ENCODE measurements at regions not wholly inside any gene's neighbourhood (a gene's known extent, or its start where the extent isn't known, plus 50 kb on each side); places are given as distances from the start of the nearest gene placed in this dataset.
"Not testable (repeated sequence)": the region's sequence is repeated elsewhere in the genome, so short reads cannot be mapped to it uniquely, and the experiment has no call there.

DNA sequence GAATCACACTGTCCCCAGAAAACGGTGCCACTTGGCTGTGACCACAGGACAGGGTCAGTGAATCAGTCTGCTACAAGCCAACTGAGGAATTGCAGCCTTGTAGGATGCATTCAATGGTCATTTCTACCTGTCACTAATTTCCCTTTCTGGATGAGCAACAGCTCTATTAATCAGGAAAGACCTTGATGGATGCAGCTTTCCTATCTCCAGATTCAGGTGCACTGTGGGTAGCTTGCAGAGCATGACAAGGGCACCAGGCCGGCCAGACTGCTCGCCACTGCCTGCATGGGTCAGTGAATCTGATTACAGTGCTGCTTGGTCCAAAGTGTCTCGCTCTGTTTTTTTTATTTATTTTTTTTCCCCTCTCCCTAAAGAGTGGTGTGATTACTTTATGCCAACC is 506.8 kb upstream of the AUTS2 start:
- DNase-seq (ENCODE audit: low spot score), result no peak

- DNase-seq (ENCODE audit: low spot score), result no peak
Observed at GRCh38 chr7:69095127-69095526, 503.1 kb upstream of the AUTS2 start.

DNA sequence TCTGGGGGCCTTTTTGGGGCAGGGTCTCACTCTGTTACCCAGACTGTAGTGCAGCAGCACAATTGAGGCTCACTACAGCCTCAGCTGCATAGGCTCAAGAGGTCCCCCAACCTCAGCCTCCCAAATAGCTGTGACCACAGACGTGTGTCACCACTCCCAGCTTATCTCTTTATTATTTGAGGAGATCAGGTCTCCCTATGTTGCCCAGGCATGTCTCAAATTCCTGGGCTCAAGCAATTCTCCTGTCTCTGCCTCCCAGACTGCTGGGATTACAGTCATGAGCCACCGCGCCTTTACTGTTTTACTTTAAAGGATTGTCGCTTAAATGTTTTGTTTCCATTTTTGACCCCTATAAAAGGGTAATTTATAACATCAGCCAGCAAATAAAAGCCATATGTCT is 502.6 kb upstream of the AUTS2 start:
- no peak for DNase-seq (ENCODE audit: low spot score)

DNA sequence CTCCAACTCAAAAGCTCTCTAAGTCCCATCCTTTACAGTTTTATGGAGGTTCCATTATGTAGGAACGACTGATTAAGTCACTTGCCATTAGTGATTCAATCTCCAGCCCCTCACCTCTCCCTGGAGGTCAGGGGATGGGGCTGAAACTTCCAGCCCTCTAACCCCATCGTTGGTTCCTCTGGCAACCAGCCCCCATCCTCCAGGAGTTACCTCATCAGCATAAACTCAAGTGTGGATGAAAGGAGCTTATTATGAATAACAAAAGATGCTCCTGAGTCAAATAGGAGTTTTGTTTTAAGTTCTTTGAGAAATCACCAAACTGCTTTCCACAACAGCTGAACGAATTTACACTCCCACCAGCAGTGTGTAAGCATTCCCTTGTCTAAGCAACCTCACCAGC is 494.3 kb upstream of the AUTS2 start:
- no peak for DNase-seq (ENCODE audit: low spot score)

- DNase-seq (ENCODE audit: low spot score), result no peak
Observed at GRCh38 chr7:69105092-69105491, 493.2 kb upstream of the AUTS2 start.

GRCh38 chr7:69105981-69106380 is 492.3 kb upstream of the AUTS2 start:
- DNase-seq (ENCODE audit: low spot score), result no peak

DNA sequence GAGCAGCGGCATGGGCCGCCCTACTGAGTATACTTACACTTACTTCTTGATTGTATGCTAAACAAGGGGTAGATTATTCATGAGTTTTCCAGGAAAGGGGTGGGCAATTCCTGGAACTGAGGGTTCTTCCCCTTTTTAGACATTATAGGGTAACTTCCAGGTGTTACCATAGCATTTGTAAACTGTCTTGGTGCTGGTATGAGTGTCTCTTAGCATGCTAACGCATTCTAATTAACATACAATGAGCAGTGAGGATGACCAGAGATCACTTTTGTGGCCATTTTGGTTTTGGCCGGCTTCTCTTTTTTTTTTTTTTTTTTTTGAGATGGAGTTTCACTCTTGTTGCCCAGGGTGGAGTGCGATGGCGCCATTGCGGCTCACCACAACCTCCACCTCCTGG is 491.8 kb upstream of the AUTS2 start:
- DNase-seq (ENCODE audit: low spot score), result not testable (repeated sequence)

DNA sequence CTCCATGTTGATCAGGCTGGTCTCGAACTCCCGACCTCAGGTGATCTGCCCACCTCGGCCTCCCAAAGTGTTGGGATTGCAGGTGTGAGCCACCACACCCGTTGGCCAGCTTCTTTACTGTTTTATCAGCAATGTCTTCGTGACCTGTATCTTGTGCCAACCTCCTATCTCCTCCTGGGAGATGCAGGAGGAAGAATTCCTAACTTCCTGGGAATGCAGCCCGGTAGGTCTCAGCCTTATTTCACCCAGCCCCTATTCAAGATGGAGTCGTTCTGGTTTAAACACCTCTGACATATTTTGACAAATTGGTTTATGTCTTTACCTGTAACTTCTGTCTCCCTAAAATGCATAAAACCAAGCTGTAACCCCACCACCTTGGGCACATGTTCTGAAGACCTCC is 491.3 kb upstream of the AUTS2 start:
- not testable (repeated sequence) for DNase-seq (ENCODE audit: low spot score)

DNA sequence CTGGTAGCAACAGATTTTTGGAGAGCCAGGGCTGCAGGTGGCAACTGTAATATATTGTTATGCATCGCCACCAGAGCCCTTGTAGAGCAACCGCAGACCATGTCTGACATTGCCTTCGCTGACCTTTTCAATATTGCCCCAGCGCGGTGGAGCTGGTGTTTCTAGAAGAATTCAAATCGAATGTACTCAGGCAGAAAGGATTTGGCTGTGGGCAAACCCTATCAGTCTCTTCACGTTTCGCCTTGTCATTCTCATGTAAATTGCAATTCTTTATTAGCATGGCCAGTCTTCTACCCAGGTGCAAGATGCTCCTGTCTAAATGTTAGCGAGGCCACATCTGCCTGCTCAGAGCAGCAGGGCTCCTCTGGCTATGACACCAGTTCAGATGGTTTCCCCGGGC is 490.2 kb upstream of the AUTS2 start:
- no peak for DNase-seq (ENCODE audit: low spot score)

DNA sequence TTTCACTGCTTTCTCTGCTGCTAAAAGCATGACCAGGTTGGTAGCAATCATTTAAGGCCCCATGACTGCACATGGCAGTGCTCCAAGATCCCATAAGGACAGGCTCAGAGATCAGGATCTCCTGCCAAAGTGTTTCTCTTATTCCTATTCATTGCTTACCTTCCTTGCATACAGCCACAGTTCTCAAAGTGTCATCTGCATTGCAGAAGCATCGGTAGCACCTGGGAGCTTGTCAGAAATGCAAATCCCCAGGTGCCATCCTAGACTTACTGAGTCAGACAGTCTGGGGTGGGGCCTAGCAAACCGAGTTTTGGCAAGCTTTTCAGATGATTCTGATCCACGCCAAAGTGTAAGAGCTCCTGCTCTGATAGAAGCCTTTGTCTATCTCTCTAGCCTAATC is 489.0 kb upstream of the AUTS2 start:
- DNase-seq (ENCODE audit: low spot score), result no peak

DNA sequence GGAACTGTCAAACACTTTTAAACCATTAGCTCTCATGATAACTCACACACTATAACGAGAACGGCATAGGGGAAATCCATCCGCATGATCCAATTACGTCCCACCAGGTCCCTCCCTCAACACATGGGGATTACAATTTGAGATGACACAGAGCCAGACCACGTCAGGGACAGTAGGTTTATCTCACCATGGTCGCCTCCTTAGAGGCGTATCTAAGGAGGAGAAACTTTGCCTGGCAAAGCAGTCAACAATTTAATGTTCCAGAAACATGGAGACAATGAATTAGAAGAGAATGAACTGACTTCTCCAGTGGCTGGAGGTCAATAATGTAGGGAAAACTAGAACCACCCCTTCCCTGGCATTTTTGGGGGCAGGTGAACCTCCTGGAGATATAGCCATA is 488.4 kb upstream of the AUTS2 start:
- no peak for DNase-seq (ENCODE audit: low spot score)

DNA sequence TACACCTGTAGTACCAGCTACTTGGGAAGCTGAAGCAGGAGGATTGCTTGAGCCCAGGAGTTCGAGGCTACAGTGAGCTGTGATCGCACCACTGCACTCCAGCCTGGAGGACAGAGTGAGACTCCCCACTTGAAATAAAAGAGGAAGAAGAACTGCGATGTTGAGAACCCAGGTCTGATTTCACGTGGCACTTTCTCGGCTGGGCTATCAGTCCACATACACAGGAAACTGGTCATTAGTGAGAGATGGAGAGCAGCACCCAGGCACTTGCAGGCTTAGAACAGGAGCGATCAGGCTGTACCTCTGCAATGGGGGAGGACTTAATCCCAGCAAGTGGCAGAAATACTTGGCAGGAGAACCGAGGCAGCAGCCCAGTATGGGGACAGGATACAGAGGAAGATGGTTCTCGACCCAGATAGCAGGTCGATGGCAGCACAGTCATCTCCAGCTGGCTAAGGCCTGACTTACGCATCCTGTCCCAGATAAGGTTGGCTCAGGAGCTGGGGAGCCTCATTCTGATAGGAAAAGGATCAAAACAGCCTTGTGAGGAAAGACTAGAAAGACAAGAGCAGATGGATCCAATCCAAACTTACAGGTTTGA is 487.7 kb upstream of the AUTS2 start:
- DNase-seq (ENCODE audit: low spot score), result no peak

GRCh38 chr7:69114374-69114773 is 483.9 kb upstream of the AUTS2 start:
- DNase-seq (ENCODE audit: low spot score), result no peak

DNA sequence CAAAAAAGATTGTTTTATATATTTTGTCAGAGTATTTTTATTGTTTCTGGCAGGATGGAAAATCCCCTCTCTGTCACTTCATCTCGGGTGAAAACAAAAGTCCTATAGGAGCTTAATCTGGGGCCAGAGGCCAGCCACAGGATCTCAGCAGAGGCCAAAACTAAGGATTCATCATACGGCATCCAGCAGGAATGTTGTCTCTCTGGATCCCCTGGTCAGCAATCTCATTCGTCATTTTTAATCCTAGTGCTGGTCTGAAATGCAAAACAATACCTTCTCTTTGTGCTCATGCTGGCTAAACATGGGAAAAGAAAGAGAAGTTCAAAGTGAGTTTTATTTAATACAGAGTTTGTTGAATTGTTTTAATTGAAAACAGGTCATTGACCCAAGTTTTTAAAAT is 482.5 kb upstream of the AUTS2 start:
- no peak for DNase-seq (ENCODE audit: low spot score)

DNA sequence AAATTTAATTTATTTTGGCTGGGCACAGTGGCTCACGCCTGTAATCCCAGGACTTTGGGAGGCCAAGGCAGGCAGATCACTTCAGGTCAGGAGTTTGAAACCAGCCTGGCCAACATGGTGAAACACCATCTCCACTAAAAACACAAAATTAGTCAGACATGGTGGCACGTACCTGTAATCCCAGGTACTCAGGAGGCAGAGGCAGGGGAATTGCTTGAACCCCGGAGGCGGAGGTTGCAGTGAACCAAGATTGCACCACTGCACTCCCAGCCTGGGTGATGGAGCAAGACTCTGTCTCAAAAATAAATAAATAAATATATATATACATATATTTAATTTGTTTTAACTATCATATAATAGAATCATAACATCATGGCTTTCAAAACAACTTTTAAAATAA is 482.1 kb upstream of the AUTS2 start:
- not testable (repeated sequence) for DNase-seq (ENCODE audit: low spot score)

- DNase-seq (ENCODE audit: low spot score), result no peak
Observed at GRCh38 chr7:69122953-69123352, 475.3 kb upstream of the AUTS2 start.

DNA sequence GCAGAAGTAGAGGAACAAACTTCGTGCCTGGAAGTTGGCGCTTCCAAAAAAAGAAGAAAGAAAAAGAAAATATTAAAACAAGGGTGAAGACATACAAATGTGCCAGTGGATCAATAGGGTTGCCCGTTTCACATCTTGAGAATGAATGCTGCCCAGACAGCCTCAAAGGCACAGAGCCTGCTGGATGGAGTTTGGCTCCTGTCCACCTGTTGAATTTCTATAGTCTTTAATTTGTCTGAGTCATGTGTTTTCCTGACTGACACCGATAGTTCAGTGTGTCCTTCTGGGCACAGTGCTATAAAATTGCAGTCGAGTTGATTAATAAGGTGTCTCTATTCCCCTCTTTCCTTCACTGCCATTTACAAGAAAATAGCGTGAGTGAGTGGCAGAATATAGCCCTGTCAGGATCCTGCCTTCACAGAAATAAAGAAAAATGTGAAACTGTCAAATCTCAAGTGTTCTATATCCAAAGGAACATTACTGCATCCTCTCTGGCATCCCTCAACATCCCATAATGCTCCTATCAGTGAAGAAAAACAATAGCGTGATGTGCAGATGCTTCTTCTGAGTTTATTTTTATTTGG is 471.3 kb upstream of the AUTS2 start:
- no peak for DNase-seq (ENCODE audit: low spot score)

- DNase-seq (ENCODE audit: low spot score), result no peak
Observed at GRCh38 chr7:69129524-69129923, 468.8 kb upstream of the AUTS2 start.

GRCh38 chr7:69129951-69130350 is 468.3 kb upstream of the AUTS2 start:
- no peak for DNase-seq (ENCODE audit: low spot score)

- no peak for DNase-seq (ENCODE audit: low spot score)
Observed at GRCh38 chr7:69130396-69130795, 467.9 kb upstream of the AUTS2 start.

DNA sequence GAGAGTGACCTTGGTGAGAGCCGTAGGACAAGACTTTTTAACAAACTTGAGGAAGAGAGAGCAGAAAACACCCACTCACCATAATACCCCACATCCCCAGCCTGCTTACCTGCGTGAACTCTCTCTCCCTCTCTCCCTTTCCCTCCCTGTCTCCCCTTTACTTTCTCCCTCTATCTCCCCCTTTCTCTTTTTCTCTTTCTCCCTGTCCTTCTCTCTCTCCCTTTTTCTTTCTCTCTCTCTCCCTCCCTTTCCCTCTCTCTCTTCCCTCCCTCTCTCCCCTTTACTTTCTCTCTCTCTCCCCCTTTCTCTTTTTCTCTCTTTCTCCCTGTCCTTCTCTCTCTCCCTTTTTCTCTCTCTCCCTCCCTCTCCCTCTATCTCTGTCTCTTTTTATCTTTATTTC is 464.0 kb upstream of the AUTS2 start:
- DNase-seq (ENCODE audit: low spot score), result no peak

DNA sequence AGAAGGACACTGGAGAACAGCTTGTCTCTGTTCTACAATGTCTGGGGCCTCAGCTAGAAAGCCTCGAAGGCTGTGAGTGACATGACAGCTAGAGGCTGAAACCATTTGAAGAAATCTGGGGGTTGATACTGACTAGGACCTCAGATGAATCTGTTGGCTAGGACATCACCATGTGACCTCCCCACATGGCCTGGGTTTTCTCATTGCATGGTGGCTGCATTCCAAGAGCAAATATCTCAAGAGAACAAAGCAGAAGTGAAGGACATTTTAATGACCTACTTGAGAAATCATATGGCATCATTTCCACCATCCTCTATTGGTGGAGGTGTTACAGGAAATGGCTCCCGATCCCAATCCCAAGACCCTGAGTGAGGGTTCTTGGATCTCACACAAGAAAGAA is 450.6 kb upstream of the AUTS2 start:
- no peak for DNase-seq (ENCODE audit: low spot score)

GRCh38 chr7:69149804-69150782 is 448.2 kb upstream of the AUTS2 start:
- no peak for DNase-seq (ENCODE audit: low spot score)

Data from hematopoietic multipotent progenitor cell treated with erythropoietin and hydrocortisone succinate and interleukin-3 and kit ligand, for 15 days (in vitro differentiated cells).